Glutamatergic neuron (in vitro differentiated cells): ENCODE measurements at regions not wholly inside any gene's neighbourhood (a gene's known extent, or its start where the extent isn't known, plus 50 kb on each side); places are given as distances from the start of the nearest gene placed in this dataset.

ENCODE experiments used
- DNase-seq: peaks from one replicate; pipeline ENCODE4 v3.0.0; 2022
- H3K27ac Mint-ChIP-seq: one replicate; pipeline ENCODE4 v1.8.0; 2020; ENCODE audit warnings: mild to moderate bottlenecking, mixed read lengths, inconsistent platforms; ENCODE audit not compliant: unreplicated experiment
- H3K27me3 Mint-ChIP-seq: one replicate; pipeline ENCODE4 v1.8.0; 2020; ENCODE audit warnings: mild to moderate bottlenecking, moderate library complexity, mixed read lengths, inconsistent platforms; ENCODE audit not compliant: unreplicated experiment
- H3K36me3 Mint-ChIP-seq: one replicate; pipeline ENCODE4 v1.8.0; 2020; ENCODE audit warnings: mild to moderate bottlenecking, mixed read lengths, inconsistent platforms; ENCODE audit not compliant: unreplicated experiment
- H3K4me1 Mint-ChIP-seq: one replicate; pipeline ENCODE4 v1.8.0; 2020; ENCODE audit warnings: mild to moderate bottlenecking, low read depth, mixed read lengths, inconsistent platforms; ENCODE audit not compliant: unreplicated experiment
- H3K4me3 Mint-ChIP-seq: one replicate; pipeline ENCODE4 v1.8.0; 2020; ENCODE audit warnings: mild to moderate bottlenecking, mixed read lengths, inconsistent platforms; ENCODE audit not compliant: unreplicated experiment
- H3K9me3 Mint-ChIP-seq: one replicate; pipeline ENCODE4 v1.8.0; 2020; ENCODE audit warnings: mild to moderate bottlenecking, moderate library complexity, mixed read lengths, inconsistent platforms; ENCODE audit not compliant: unreplicated experiment
- CTCF ChIP-seq: fragments of 200-600 bp; sonication (generic); IDR thresholded peaks from one replicate; pipeline ENCODE4 v1.5.0; 2021; ENCODE audit not compliant: partially characterized antibody, unreplicated experiment

GRCh38 chr17:83148317-83149028 is 69.1 kb downstream of the METRNL start:
- TF ChIP-seq CTCF: no peak
- no peak overlapping the region for H3K4me3 Mint-ChIP-seq
- H3K4me1 Mint-ChIP-seq: peaks cover 6% of the 10 kb centered on the region
- no peak overlapping the region for H3K27ac Mint-ChIP-seq
- peaks cover 9% of the 10 kb centered on the region for H3K9me3 Mint-ChIP-seq
- DNase-seq: no peak
- peaks cover 7% of the 10 kb centered on the region for H3K36me3 Mint-ChIP-seq
- peaks cover 5% of the 10 kb centered on the region for H3K27me3 Mint-ChIP-seq

GRCh38 chr17:83149029-83149725 is 69.8 kb downstream of the METRNL start:
- no peak for DNase-seq
- H3K27ac Mint-ChIP-seq: no peak overlapping the region
- H3K9me3 Mint-ChIP-seq: peaks cover 7% of the 10 kb centered on the region

GRCh38 chr17:83149761-83150251 is 70.4 kb downstream of the METRNL start:
- no peak overlapping the region for H3K27ac Mint-ChIP-seq
- TF ChIP-seq CTCF: no peak
- peaks cover 7% of the 10 kb centered on the region for H3K9me3 Mint-ChIP-seq
- H3K27me3 Mint-ChIP-seq: peaks cover 7% of the 10 kb centered on the region
- H3K4me1 Mint-ChIP-seq: peaks cover 6% of the 10 kb centered on the region
- no peak for DNase-seq
- H3K4me3 Mint-ChIP-seq: no peak overlapping the region
- H3K36me3 Mint-ChIP-seq: no peaks in the 10 kb centered on the region

More at GRCh38 chr17:83149029-83149725, 69.8 kb downstream of the METRNL start:
- peaks cover 5% of the 10 kb centered on the region for H3K27me3 Mint-ChIP-seq
- H3K4me3 Mint-ChIP-seq: no peak overlapping the region
- peaks cover 6% of the 10 kb centered on the region for H3K4me1 Mint-ChIP-seq
- H3K36me3 Mint-ChIP-seq: peaks cover 2% of the 10 kb centered on the region
- no peak for TF ChIP-seq CTCF

- Mint-ChIP-seq H3K36me3 (no peaks in the 10 kb centered on the region), H3K27me3 (peaks cover 9% of the 10 kb centered on the region), H3K4me1 (peaks cover 6% of the 10 kb centered on the region), H3K27ac (no peak overlapping the region), H3K9me3 (peaks cover 9% of the 10 kb centered on the region), H3K4me3 (no peak overlapping the region)
- DNase-seq: no peak
- TF ChIP-seq CTCF: no peak
Observed at GRCh38 chr17:83150369-83151055, 71.1 kb downstream of the METRNL start.
